Astrocyte (in vitro differentiated cells and primary cell): ENCODE measurements at regions not wholly inside any gene's neighbourhood (a gene's known extent, or its start where the extent isn't known, plus 50 kb on each side); places are given as distances from the start of the nearest gene placed in this dataset.

Source experiments
- DNase-seq: peaks from one replicate; pipeline ENCODE4 v3.0.0-alpha.2; 2010; ENCODE audit warnings: low read depth
- FAIRE-seq: peaks from 2 replicates; lab custom pipeline; 2011; peaks lifted over from hg19 to GRCh38; lab: Jason Lieb, UNC
- H2AFZ ChIP-seq: 2 replicates; pipeline ENCODE4 v1.6.0; 2012; ENCODE audit warnings: low read depth, low read length, inconsistent platforms
- H3K27ac ChIP-seq: 2 replicates; pipeline ENCODE4 v1.5.1; 2011; ENCODE audit warnings: low read depth, low read length, inconsistent platforms
- H3K27me3 ChIP-seq: 2 replicates; pipeline ENCODE4 v1.6.0; 2011; ENCODE audit warnings: low read length, inconsistent platforms; ENCODE audit not compliant: insufficient read depth
- H3K36me3 ChIP-seq: 2 replicates; pipeline ENCODE4 v1.5.1; 2011; ENCODE audit warnings: low read length, inconsistent platforms; ENCODE audit not compliant: insufficient read depth
- H3K4me1 ChIP-seq: 2 replicates; pipeline ENCODE4 v1.5.1; 2011; ENCODE audit warnings: low read length, inconsistent platforms; ENCODE audit not compliant: insufficient read depth
- H3K4me2 ChIP-seq: 2 replicates; pipeline ENCODE4 v1.6.0; 2012; ENCODE audit warnings: low read length, inconsistent platforms
- H3K4me3 ChIP-seq: 2 replicates; pipeline ENCODE4 v1.5.1; 2011; ENCODE audit warnings: low read depth, mild to moderate bottlenecking, low read length, inconsistent platforms; ENCODE audit not compliant: insufficient read depth
- H3K79me2 ChIP-seq: 2 replicates; pipeline ENCODE4 v1.6.0; 2012; ENCODE audit warnings: mild to moderate bottlenecking, low read length, inconsistent platforms; ENCODE audit not compliant: insufficient read depth
- H3K9ac ChIP-seq: 2 replicates; pipeline ENCODE4 v1.6.0; 2012; ENCODE audit warnings: mild to moderate bottlenecking, low read length, inconsistent platforms
- H3K9me3 ChIP-seq: 2 replicates; pipeline ENCODE4 v1.5.1; 2012; ENCODE audit warnings: low read depth, mild to moderate bottlenecking, low read length, inconsistent platforms; ENCODE audit not compliant: insufficient read depth
- H4K20me1 ChIP-seq: 2 replicates; pipeline ENCODE4 v1.6.0; 2012; ENCODE audit warnings: low read length, inconsistent platforms; ENCODE audit not compliant: insufficient read depth
- H3K27ac Mint-ChIP-seq: one replicate; pipeline ENCODE4 v1.8.0; 2021; ENCODE audit warnings: mild to moderate bottlenecking, mixed read lengths; ENCODE audit not compliant: unreplicated experiment
- H3K27me3 Mint-ChIP-seq: one replicate; pipeline ENCODE4 v1.8.0; 2021; ENCODE audit warnings: low read depth, mixed read lengths; ENCODE audit not compliant: unreplicated experiment
- H3K36me3 Mint-ChIP-seq: one replicate; pipeline ENCODE4 v1.8.0; 2021; ENCODE audit warnings: low read depth, mixed read lengths; ENCODE audit not compliant: unreplicated experiment
- H3K4me1 Mint-ChIP-seq: one replicate; pipeline ENCODE4 v1.8.0; 2021; ENCODE audit warnings: low read depth, mixed read lengths; ENCODE audit not compliant: unreplicated experiment
- H3K4me3 Mint-ChIP-seq: one replicate; pipeline ENCODE4 v1.8.0; 2021; ENCODE audit warnings: mild to moderate bottlenecking, moderate library complexity, mixed read lengths; ENCODE audit not compliant: unreplicated experiment
- H3K9me3 Mint-ChIP-seq: one replicate; pipeline ENCODE4 v1.8.0; 2021; ENCODE audit warnings: mild to moderate bottlenecking, mixed read lengths; ENCODE audit not compliant: unreplicated experiment
- EZH2 ChIP-seq: IDR thresholded peaks from 2 replicates; pipeline ENCODE4 v1.6.1; 2012; ENCODE audit warnings: mild to moderate bottlenecking, low read length, inconsistent platforms; ENCODE audit not compliant: insufficient read depth
- TF ChIP-seq, protein P1 (sequence below): IDR thresholded peaks from 2 replicates; pipeline ENCODE4 v1.5.1; 2011; ENCODE audit warnings: low read depth, mild to moderate bottlenecking, inconsistent platforms, low read length, moderate library complexity; ENCODE audit not compliant: insufficient read depth

DNA sequence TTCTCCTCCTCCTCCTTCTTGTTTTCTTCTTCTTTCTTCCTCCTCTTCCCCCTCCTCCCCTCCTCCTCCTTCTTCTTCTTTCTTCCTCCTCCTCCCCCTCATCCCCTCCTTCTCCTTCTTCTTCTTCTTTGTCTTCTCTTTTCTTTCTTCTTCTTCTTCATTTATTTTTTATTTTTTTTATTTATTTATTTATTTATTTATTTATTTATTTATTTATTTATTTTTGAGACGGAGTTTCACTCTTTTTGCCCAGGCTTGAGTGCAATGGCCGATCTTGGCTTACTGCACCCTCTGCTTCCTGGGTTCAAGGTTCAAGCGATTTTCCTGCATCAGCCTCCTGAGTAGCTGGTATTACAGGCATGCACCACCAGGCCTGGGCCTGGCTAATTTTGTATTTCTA lies 1332.5 kb upstream of the CDH9 start:
- no peaks in the 10 kb centered on the region for H3K9me3 ChIP-seq
- H3K79me2 ChIP-seq, result no peaks in the 10 kb centered on the region
- H3K9ac ChIP-seq, result no peak overlapping the region
- peaks cover 9% of the 10 kb centered on the region for H3K4me1 Mint-ChIP-seq
- H3K4me2 ChIP-seq, result no peak overlapping the region
- no peak overlapping the region for H3K4me3 Mint-ChIP-seq
- TF ChIP-seq, protein P1, sequence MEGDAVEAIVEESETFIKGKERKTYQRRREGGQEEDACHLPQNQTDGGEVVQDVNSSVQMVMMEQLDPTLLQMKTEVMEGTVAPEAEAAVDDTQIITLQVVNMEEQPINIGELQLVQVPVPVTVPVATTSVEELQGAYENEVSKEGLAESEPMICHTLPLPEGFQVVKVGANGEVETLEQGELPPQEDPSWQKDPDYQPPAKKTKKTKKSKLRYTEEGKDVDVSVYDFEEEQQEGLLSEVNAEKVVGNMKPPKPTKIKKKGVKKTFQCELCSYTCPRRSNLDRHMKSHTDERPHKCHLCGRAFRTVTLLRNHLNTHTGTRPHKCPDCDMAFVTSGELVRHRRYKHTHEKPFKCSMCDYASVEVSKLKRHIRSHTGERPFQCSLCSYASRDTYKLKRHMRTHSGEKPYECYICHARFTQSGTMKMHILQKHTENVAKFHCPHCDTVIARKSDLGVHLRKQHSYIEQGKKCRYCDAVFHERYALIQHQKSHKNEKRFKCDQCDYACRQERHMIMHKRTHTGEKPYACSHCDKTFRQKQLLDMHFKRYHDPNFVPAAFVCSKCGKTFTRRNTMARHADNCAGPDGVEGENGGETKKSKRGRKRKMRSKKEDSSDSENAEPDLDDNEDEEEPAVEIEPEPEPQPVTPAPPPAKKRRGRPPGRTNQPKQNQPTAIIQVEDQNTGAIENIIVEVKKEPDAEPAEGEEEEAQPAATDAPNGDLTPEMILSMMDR, result no peak
- TF ChIP-seq EZH2, result no peak
- H2AFZ ChIP-seq, result no peak overlapping the region
- no peaks in the 10 kb centered on the region for H3K27me3 ChIP-seq
- FAIRE-seq (no peak), DNase-seq (no peak)
- H3K27ac Mint-ChIP-seq, result no peak overlapping the region
- H3K9me3 Mint-ChIP-seq, result peaks cover 2% of the 10 kb centered on the region
- H3K4me3 ChIP-seq, result no peak overlapping the region
- H4K20me1 ChIP-seq, result no peaks in the 10 kb centered on the region
- no peaks in the 10 kb centered on the region for H3K36me3 ChIP-seq
- no peaks in the 10 kb centered on the region for H3K36me3 Mint-ChIP-seq
- no peak overlapping the region for H3K27ac ChIP-seq
- H3K27me3 Mint-ChIP-seq, result no peaks in the 10 kb centered on the region
- no peaks in the 10 kb centered on the region for H3K4me1 ChIP-seq

DNA sequence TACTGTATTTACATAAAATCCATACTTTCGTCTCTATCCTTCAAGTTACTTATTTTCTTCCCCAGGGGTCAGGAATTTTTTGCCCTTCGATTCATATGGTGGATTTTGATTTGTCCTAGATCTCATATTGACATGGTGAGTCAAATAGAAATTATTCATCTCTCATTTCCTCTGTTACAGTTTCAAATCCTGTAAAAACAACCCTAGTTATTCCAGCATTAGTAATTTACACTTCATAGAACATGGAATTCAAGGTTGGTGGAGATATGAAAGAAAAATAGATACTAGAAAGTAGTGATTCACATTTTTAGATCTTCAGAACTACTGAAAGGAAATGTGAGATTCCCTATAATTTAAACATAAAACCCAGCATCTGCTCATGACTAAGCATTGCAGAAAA lies 1331.0 kb upstream of the CDH9 start:
- Histone ChIP-seq H3K4me3 (no peak overlapping the region), H3K36me3 (no peaks in the 10 kb centered on the region), H3K9ac (no peak overlapping the region), H4K20me1 (no peaks in the 10 kb centered on the region), H3K79me2 (no peaks in the 10 kb centered on the region), H3K9me3 (no peaks in the 10 kb centered on the region), H3K4me1 (no peaks in the 10 kb centered on the region), H3K27me3 (no peaks in the 10 kb centered on the region), H3K4me2 (no peak overlapping the region), H2AFZ (no peak overlapping the region), H3K27ac (no peak overlapping the region)
- FAIRE-seq (no peak), DNase-seq (no peak)
- Mint-ChIP-seq H3K4me1 (peaks cover 2% of the 10 kb centered on the region), H3K27ac (no peak overlapping the region), H3K27me3 (no peaks in the 10 kb centered on the region), H3K36me3 (no peaks in the 10 kb centered on the region), H3K9me3 (peaks cover 2% of the 10 kb centered on the region), H3K4me3 (no peak overlapping the region)
- TF ChIP-seq, protein P1, result no peak
- no peak for TF ChIP-seq EZH2

DNA sequence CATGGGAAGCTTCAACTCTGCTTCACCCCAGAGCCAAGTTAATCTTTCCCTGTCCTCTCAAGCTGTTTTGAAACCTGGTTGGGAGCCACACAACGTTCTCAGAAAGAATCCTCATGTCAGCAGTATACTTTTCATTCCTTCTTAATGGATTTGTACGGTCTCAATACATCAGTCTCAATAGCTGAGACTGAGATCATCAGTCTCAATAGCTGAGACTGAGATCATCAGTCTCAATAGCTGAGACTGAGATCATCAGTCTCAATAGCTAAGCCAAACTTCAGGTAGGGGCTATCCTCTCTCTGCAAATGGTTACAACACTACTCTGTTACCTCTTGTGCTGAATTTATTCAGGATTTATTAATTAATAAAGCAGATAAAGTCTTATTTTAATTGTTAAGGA lies 1317.4 kb upstream of the CDH9 start:
- Histone ChIP-seq H3K27me3 (no peaks in the 10 kb centered on the region), H3K4me3 (no peak overlapping the region), H2AFZ (peak overlapping the region; percentile 9), H3K9me3 (no peaks in the 10 kb centered on the region), H3K27ac (no peak overlapping the region), H3K9ac (no peak overlapping the region), H3K4me2 (no peak overlapping the region), H4K20me1 (no peaks in the 10 kb centered on the region), H3K36me3 (no peaks in the 10 kb centered on the region), H3K79me2 (no peaks in the 10 kb centered on the region), H3K4me1 (no peaks in the 10 kb centered on the region)
- Mint-ChIP-seq H3K4me3 (peak overlapping the region; percentile 24), H3K36me3 (no peaks in the 10 kb centered on the region), H3K27ac (peak overlapping the region; percentile 85), H3K4me1 (peaks cover 5% of the 10 kb centered on the region), H3K9me3 (peaks cover 4% of the 10 kb centered on the region), H3K27me3 (no peaks in the 10 kb centered on the region)
- FAIRE-seq, result no peak
- peak; percentile 6 for DNase-seq
- TF ChIP-seq, protein P1, result no peak
- TF ChIP-seq EZH2, result no peak
